GM23338 (cell line): ENCODE measurements at regions not wholly inside any gene's neighbourhood (a gene's known extent, or its start where the extent isn't known, plus 50 kb on each side); places are given as distances from the start of the nearest gene placed in this dataset.

Source experiments
- ATAC-seq: fragments of 200-7000 bp; cut with Tn5 transposase; 3 replicates; pipeline ENCODE4 v1.9.1; 2020
- DNase-seq: peaks from one replicate; pipeline ENCODE4 v3.0.0-alpha.2; 2015; ENCODE audit warnings: low spot score
- H2AFZ ChIP-seq: fragments of 200-600 bp; sonication (generic); 2 replicates; pipeline ENCODE4 v1.8.0; 2016; ENCODE audit warnings: antibody characterized with exemption, mild to moderate bottlenecking, moderate library complexity
- H3F3A ChIP-seq: fragments of 200-600 bp; sonication (generic); replicated peaks from 2 replicates; pipeline ENCODE4 v1.8.0; 2017; ENCODE audit warnings: antibody characterized with exemption, mixed run types, low read depth
- H3K27ac ChIP-seq: fragments of 200-600 bp; sonication (generic); 2 replicates; pipeline ENCODE4 v1.6.1; 2016; ENCODE audit warnings: low read depth
- H3K27me3 ChIP-seq: fragments of 200-600 bp; sonication (generic); 2 replicates; pipeline ENCODE4 v1.8.0; 2016; ENCODE audit warnings: mild to moderate bottlenecking, mixed run types, moderate library complexity; ENCODE audit not compliant: insufficient read depth
- H3K36me3 ChIP-seq: fragments of 200-600 bp; sonication (generic); 2 replicates; pipeline ENCODE4 v1.8.0; 2016; ENCODE audit warnings: mild to moderate bottlenecking; ENCODE audit not compliant: insufficient read depth
- H3K4me1 ChIP-seq: fragments of 200-600 bp; sonication (generic); 2 replicates; pipeline ENCODE4 v1.8.0; 2016; ENCODE audit warnings: mild to moderate bottlenecking, moderate library complexity; ENCODE audit not compliant: insufficient read depth
- H3K4me2 ChIP-seq: fragments of 200-600 bp; sonication (generic); 2 replicates; pipeline ENCODE4 v1.7.1; 2017; ENCODE audit warnings: mixed run types
- H3K4me3 ChIP-seq: fragments of 200-600 bp; sonication (generic); 2 replicates; pipeline ENCODE4 v1.6.1; 2016; ENCODE audit warnings: mixed run types
- H3K79me2 ChIP-seq: fragments of 200-600 bp; sonication (generic); replicated peaks from 2 replicates; pipeline ENCODE4 v1.8.0; 2017; ENCODE audit warnings: mild to moderate bottlenecking; ENCODE audit not compliant: insufficient read depth
- H3K9me2 ChIP-seq: fragments of 200-600 bp; sonication (generic); 2 replicates; pipeline ENCODE4 v1.8.0; 2017; ENCODE audit not compliant: insufficient read depth
- H4K20me1 ChIP-seq: fragments of 200-600 bp; sonication (generic); replicated peaks from 2 replicates; pipeline ENCODE4 v1.8.0; 2017; ENCODE audit warnings: mild to moderate bottlenecking; ENCODE audit not compliant: insufficient read depth
- H3K27ac Mint-ChIP-seq: 2 replicates; pipeline ENCODE4 v1.8.0; 2020; ENCODE audit warnings: inconsistent platforms, mild to moderate bottlenecking, moderate library complexity, mixed read lengths
- H3K27me3 Mint-ChIP-seq: 3 replicates; pipeline ENCODE4 v1.8.0; 2022; ENCODE audit warnings: low read depth, mild to moderate bottlenecking, moderate library complexity, mixed read lengths, inconsistent platforms; ENCODE audit not compliant: insufficient read depth, poor library complexity
- H3K36me3 Mint-ChIP-seq: 3 replicates; pipeline ENCODE4 v1.8.0; 2021; ENCODE audit warnings: low read depth, mild to moderate bottlenecking, inconsistent platforms, moderate library complexity, mixed read lengths
- H3K4me1 Mint-ChIP-seq: 3 replicates; pipeline ENCODE4 v1.8.0; 2020; ENCODE audit warnings: mild to moderate bottlenecking, inconsistent platforms, mixed read lengths
- H3K4me3 Mint-ChIP-seq: 3 replicates; pipeline ENCODE4 v1.8.0; 2021; ENCODE audit warnings: moderate library complexity, mild to moderate bottlenecking, inconsistent platforms, mixed read lengths
- H3K9me3 Mint-ChIP-seq: 3 replicates; pipeline ENCODE4 v1.8.0; 2020; ENCODE audit warnings: moderate library complexity, mild to moderate bottlenecking, inconsistent platforms, mixed read lengths
- CTCF ChIP-seq, 2 experiments: fragments of 200-600 bp in 1 of 2; sonication (generic) in 1 of 2; conservative IDR thresholded peaks; 2 replicates each; pipeline versions ENCODE4 v1.5.1 to v1.6.1; 2016 to 2017; ENCODE audit warnings: antibody characterized with exemption in 2 of 2, low read depth in 2 of 2, mild to moderate bottlenecking in 2 of 2, moderate library complexity in 1 of 2
- ETS1 ChIP-seq: IDR thresholded peaks from 2 replicates; pipeline ENCODE4 v1.6.1; 2016; ENCODE audit warnings: antibody characterized with exemption
- EZH2 ChIP-seq: fragments of 200-600 bp; sonication (generic); IDR thresholded peaks from one replicate; pipeline ENCODE4 v1.8.0; 2017; ENCODE audit warnings: antibody characterized with exemption, mild to moderate bottlenecking, low read depth; ENCODE audit not compliant: unreplicated experiment
- EZH2phosphoT487 ChIP-seq: fragments of 200-600 bp; sonication (generic); IDR thresholded peaks from one replicate; pipeline ENCODE4 v1.8.1; 2018; ENCODE audit warnings: antibody characterized with exemption; ENCODE audit not compliant: unreplicated experiment
- JUNB ChIP-seq: IDR thresholded peaks from one replicate; pipeline ENCODE4 v1.6.1; 2016; ENCODE audit warnings: antibody characterized with exemption; ENCODE audit not compliant: unreplicated experiment
- NANOG ChIP-seq: IDR thresholded peaks from 2 replicates; pipeline ENCODE4 v1.6.1; 2016; ENCODE audit warnings: antibody characterized with exemption, borderline replicate concordance
- STAT1 ChIP-seq: IDR thresholded peaks from one replicate; pipeline ENCODE4 v1.6.1; 2016; ENCODE audit warnings: antibody characterized with exemption; ENCODE audit not compliant: unreplicated experiment
- ZNF114 ChIP-seq: fragments of 250-450 bp; sonication (Bioruptor Pico); IDR thresholded peaks from 2 replicates; pipeline ENCODE4 v1.5.0; 2020; ENCODE audit warnings: mild to moderate bottlenecking, moderate library complexity
- ZNF462 ChIP-seq: fragments of 250-450 bp; sonication (Bioruptor Pico); IDR thresholded peaks from 2 replicates; pipeline ENCODE4 v1.5.0; 2020; ENCODE audit warnings: mild to moderate bottlenecking, moderate library complexity

GRCh38 chr13:53683608-53684007 lies 655.0 kb downstream of the OLFM4 start (continued):
- no peak for TF ChIP-seq ZNF462 (CRISPR knock-in tag)
- TF ChIP-seq NANOG = no peak
- no peak for TF ChIP-seq CTCF (conservative IDR thresholded peaks at IDR 0.05; ENCODE audit: low read depth in 2 of 2)
- TF ChIP-seq STAT1 = no peak
- no peak for TF ChIP-seq ZNF114
- no peak for TF ChIP-seq EZH2phosphoT487
- TF ChIP-seq EZH2 = no peak
- TF ChIP-seq JUNB = no peak

- Mint-ChIP-seq H3K36me3 (no peaks in the 10 kb centered on the region), H3K9me3 (no peaks in the 10 kb centered on the region), H3K27ac (no peak overlapping the region), H3K4me3 (no peak overlapping the region), H3K4me1 (peaks cover 19% of the 10 kb centered on the region), H3K27me3 (peaks cover 1% of the 10 kb centered on the region)
- H3K4me2 ChIP-seq = peak overlapping the region; percentile 23
- H3K4me1 ChIP-seq = peaks cover 26% of the 10 kb centered on the region
- H3K27ac ChIP-seq = no peak overlapping the region
- H3K4me3 ChIP-seq = no peak overlapping the region
- no peaks in the 10 kb centered on the region for H4K20me1 ChIP-seq
- 0 out of 2 replicates have a peak, but pooled peaks cover 9% of the 10 kb centered on the region for H3K9me2 ChIP-seq
- no peaks in the 10 kb centered on the region for H3K79me2 ChIP-seq
- no peaks in the 10 kb centered on the region for H3K36me3 ChIP-seq
- H3K27me3 ChIP-seq = no peaks in the 10 kb centered on the region
- H2AFZ ChIP-seq = no peak overlapping the region
- peak; percentile 21 for DNase-seq
- H3F3A ChIP-seq = no peaks in the 10 kb centered on the region
- peak; percentile 43; the same call in 2 of the 3 replicates for ATAC-seq
- TF ChIP-seq JUNB (no peak), EZH2 (no peak), ETS1 (no peak), STAT1 (no peak)
Observed at GRCh38 chr13:53691417-53691816, 662.8 kb downstream of the OLFM4 start.
